ENCODE measurements at regions not wholly inside any gene's neighbourhood (a gene's known extent, or its start where the extent isn't known, plus 50 kb on each side); places are given as distances from the start of the nearest gene placed in this dataset.
"Not testable (repeated sequence)": the region's sequence is repeated elsewhere in the genome, so short reads cannot be mapped to it uniquely, and the experiment has no call there.

DNA sequence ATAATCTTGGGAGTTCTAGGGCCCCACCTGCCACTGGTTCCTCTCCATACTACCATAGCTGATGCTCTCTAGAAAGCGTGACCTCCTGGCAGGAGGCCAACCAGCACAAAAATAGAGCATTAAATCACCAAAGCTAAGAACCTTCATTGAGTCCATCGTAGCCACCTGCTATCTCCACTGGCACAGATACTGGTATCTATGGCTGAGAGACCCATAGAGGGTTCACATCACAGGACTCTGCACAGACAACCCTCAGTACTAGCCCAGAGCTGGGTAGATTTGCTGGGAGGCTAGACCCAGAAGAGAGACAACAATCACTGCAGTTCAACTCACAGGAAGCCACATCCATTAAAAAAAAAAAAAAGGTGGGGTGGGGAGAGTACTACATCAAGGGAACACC lies 509.1 kb downstream of the DTWD2 start:
- no peak for DNase-seq
- TF ChIP-seq POLR2A (IDR thresholded peaks at IDR 0.05; ENCODE audit: low read length), result no peak

DNA sequence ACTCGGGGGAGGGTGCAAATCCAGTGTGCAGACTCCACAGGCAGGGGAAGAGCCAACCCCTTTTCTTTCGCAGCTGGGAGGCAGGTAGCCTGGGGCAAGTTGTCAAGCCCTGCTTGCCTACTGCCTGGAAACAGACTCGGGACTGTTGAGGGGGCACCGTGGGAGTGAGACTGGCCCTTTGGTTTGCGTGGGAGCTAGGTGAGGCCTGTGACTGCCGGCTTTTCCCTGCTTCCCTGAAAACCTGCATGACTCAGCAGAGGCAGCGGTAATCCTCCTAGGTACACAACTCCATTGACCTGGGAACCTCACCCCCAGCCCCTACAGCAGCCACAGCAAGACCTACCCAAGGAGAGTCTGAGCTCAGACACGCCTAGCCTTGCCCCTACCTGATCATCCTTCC lies 509.5 kb downstream of the DTWD2 start:
- no peak for DNase-seq

GRCh38 chr5:118468085-118468484 lies 520.3 kb downstream of the DTWD2 start:
- TF ChIP-seq GATA1 (IDR thresholded peaks at IDR 0.05; ENCODE audit: low read depth, low read length), result no peak
- no peak for TF ChIP-seq POLR2A (IDR thresholded peaks at IDR 0.05; ENCODE audit: low read length)
- no peak for DNase-seq

More for the DNA sequence above, 509.5 kb downstream of the DTWD2 start:
- TF ChIP-seq POLR2A (IDR thresholded peaks at IDR 0.05; ENCODE audit: low read length), result no peak
- no peak for TF ChIP-seq GATA1 (IDR thresholded peaks at IDR 0.05; ENCODE audit: low read depth, low read length)

GRCh38 chr5:118467103-118467502 lies 521.2 kb downstream of the DTWD2 start:
- DNase-seq, result no peak
- TF ChIP-seq POLR2A (IDR thresholded peaks at IDR 0.05; ENCODE audit: low read length) (no peak), GATA1 (IDR thresholded peaks at IDR 0.05; ENCODE audit: low read depth, low read length) (no peak)

DNA sequence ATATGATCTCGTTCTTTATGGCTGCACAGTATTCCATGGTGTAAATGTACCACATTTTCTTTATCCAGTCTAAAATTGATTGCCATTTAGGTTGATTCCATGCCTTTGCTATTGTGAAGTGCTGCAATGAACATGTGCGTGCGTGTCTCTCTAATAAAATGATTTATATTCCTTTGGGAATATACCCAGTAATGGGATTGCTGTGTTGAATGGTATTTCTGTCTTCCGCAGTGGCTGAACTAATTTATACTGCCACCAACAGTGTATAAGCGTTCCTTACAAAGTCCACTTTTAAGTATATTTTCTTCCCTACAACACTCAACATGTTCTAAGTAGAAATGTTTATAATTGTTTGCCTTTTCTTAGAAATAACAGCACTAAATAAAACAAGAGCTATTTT lies 521.9 kb downstream of the DTWD2 start:
- TF ChIP-seq GATA1 (IDR thresholded peaks at IDR 0.05; ENCODE audit: low read depth, low read length) (no peak), POLR2A (IDR thresholded peaks at IDR 0.05; ENCODE audit: low read length) (no peak)
- DNase-seq, result no peak

DNA sequence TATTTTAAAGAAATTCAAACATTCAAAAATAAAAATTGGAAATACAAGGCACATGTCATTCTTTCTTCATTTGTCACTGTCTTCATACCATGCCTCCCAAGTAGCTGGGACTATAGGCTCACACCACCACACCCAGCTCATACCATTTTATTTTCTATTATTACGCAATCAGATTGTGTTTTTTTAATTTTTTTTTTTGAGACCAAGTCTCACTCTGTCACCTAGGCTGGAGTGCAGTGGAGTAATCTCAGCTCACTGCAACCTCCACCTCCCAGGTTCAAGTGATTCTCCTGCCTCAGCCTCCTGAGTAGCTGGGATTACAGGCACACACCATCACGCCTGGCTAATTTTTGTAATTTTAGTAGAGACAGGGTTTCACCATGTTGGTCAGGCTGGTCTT lies 526.1 kb downstream of the DTWD2 start:
- not testable (repeated sequence) for DNase-seq

GRCh38 chr5:118461436-118461835 lies 526.9 kb downstream of the DTWD2 start:
- TF ChIP-seq GATA1 (IDR thresholded peaks at IDR 0.05; ENCODE audit: low read depth, low read length), result no peak
- TF ChIP-seq POLR2A (IDR thresholded peaks at IDR 0.05; ENCODE audit: low read length), result no peak
- DNase-seq, result no peak

DNA sequence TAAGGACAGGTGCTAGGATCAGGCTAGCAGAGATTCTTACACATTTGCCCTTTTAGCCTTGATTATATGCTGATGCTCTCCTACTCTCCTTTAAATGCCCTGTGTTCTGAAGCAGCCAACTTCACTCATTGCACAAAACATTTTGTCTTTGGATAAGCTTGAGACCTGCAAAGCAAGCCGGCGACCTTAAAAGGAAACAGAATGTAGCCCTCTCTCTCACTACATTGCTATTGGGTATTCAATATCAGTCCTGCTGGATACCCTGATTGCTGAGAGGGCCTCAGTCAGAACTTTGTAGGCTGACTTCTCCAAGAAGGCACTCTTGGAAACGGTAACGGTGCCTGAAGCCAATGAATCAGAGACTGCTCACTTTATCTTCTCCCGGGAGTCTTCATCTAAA lies 528.9 kb downstream of the DTWD2 start:
- TF ChIP-seq GATA1 (IDR thresholded peaks at IDR 0.05; ENCODE audit: low read depth, low read length) (no peak), POLR2A (IDR thresholded peaks at IDR 0.05; ENCODE audit: low read length) (no peak)

DNA sequence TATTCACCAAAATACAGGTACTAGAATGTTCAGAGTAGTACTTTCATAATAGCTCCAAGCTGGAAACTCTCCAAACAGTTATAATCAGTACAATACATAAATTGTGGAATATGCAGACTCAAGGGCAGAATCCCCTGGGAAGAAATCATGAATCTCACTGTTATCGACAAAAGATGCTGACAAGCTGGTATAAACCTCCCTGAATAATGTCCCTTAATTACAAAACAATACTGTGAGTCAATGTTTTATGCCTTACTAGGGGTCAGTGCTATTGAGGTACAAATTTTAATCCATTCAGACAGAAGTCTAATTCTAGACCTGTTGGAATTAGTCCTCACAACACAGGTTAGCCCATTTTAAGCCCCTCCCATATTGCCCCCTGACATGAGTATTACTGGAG lies 532.3 kb downstream of the DTWD2 start:
- DNase-seq, result no peak
- TF ChIP-seq POLR2A (IDR thresholded peaks at IDR 0.05; ENCODE audit: low read length) (no peak), GATA1 (IDR thresholded peaks at IDR 0.05; ENCODE audit: low read depth, low read length) (no peak)

More for the DNA sequence above, 528.9 kb downstream of the DTWD2 start:
- no peak for DNase-seq

GRCh38 chr5:118451697-118452247 lies 536.6 kb downstream of the DTWD2 start:
- no peak for DNase-seq
- TF ChIP-seq POLR2A (IDR thresholded peaks at IDR 0.05; ENCODE audit: low read length) (no peak), GATA1 (IDR thresholded peaks at IDR 0.05; ENCODE audit: low read depth, low read length) (no peak)

GRCh38 chr5:118450554-118451332 lies 537.6 kb downstream of the DTWD2 start:
- DNase-seq, result no peak
- TF ChIP-seq GATA1 (IDR thresholded peaks at IDR 0.05; ENCODE audit: low read depth, low read length) (no peak), POLR2A (IDR thresholded peaks at IDR 0.05; ENCODE audit: low read length) (no peak)

DNA sequence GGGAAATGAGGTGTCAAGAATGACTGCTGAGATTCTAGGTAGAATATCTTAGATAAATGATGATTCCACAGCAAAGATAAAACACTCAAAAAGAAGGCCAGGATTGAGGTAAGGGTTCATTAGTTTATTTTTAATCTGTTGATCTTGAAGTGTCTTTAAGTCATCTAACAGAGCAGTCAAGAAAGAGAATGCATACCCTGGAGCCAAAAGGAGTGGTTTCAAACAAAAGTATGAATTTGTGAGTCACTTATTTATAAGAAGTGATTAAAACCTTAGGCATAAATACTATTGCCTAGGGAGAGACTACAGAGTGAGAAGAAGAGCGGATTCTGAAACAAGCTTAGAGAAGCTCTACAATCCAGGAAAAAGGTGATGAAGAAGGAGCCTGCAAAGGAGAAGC lies 541.0 kb downstream of the DTWD2 start:
- no peak for DNase-seq
- TF ChIP-seq POLR2A (IDR thresholded peaks at IDR 0.05; ENCODE audit: low read length), result no peak
- TF ChIP-seq GATA1 (IDR thresholded peaks at IDR 0.05; ENCODE audit: low read depth, low read length), result no peak

- no peak for DNase-seq
- no peak for TF ChIP-seq POLR2A (IDR thresholded peaks at IDR 0.05; ENCODE audit: low read length)
- TF ChIP-seq GATA1 (IDR thresholded peaks at IDR 0.05; ENCODE audit: low read depth, low read length), result no peak
Measured at GRCh38 chr5:118441956-118442355, 546.4 kb downstream of the DTWD2 start.

GRCh38 chr5:118441034-118441433 lies 547.3 kb downstream of the DTWD2 start:
- TF ChIP-seq POLR2A (IDR thresholded peaks at IDR 0.05; ENCODE audit: low read length) (no peak), GATA1 (IDR thresholded peaks at IDR 0.05; ENCODE audit: low read depth, low read length) (no peak)
- no peak for DNase-seq

DNA sequence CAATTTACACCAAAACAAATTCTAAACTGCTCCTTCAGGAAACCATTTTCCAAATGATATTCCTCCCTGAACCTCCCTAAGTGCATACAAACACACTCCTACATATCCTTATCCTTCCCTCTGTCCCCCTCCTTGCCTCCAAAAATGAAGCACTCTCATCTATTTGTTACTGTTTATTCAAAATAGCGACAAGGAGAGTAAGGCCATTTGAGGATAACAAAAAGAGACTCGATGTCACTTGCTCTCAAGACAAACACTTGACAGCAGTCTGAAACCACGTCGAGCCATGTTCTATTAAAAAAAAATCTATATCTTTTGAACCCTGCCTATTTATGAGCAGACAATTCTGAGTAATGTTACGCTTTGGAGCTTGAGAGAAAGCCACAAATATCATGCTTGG lies 547.9 kb downstream of the DTWD2 start:
- DNase-seq, result no peak
- TF ChIP-seq GATA1 (IDR thresholded peaks at IDR 0.05; ENCODE audit: low read depth, low read length) (no peak), POLR2A (IDR thresholded peaks at IDR 0.05; ENCODE audit: low read length) (no peak)
